Sigmoid colon (tissue), 6 donors: ENCODE measurements at regions not wholly inside any gene's neighbourhood (a gene's known extent, or its start where the extent isn't known, plus 50 kb on each side); places are given as distances from the start of the nearest gene placed in this dataset.

Source experiments
- DNase-seq: peaks from one replicate; pipeline ENCODE4 v3.0.0-alpha.2; 2019
- H3K27ac ChIP-seq, 4 donors: fragments of 200-600 bp; sonication (generic); one replicate each; pipeline ENCODE4 v1.5.1; 2016 to 2019; ENCODE audit warnings: mild to moderate bottlenecking in 1 of 4
- H3K27me3 ChIP-seq, 3 donors: fragments of 200-600 bp; sonication (generic); one replicate each; pipeline ENCODE4 v1.5.1; 2019; ENCODE audit warnings: mild to moderate bottlenecking in 1 of 3
- H3K36me3 ChIP-seq, 4 donors: fragments of 200-600 bp; sonication (generic); one replicate each; pipeline ENCODE4 v1.5.1; 2016 to 2019
- H3K4me1 ChIP-seq, 4 donors: fragments of 200-600 bp; sonication (generic); one replicate each; pipeline ENCODE4 v1.5.1; 2017 to 2019
- H3K4me3 ChIP-seq, 4 donors: fragments of 200-600 bp; sonication (generic); one replicate each; pipeline ENCODE4 v1.5.1; 2017 to 2019; ENCODE audit warnings: mild to moderate bottlenecking in 2 of 4, moderate library complexity in 1 of 4
- H3K9me3 ChIP-seq, 4 donors: fragments of 200-600 bp in 3 of 4; sonication (generic) in 3 of 4; one replicate each; pipeline versions ENCODE4 v1.5.1 to v1.6.1; 2013 to 2019
- CTCF ChIP-seq, 4 experiments: fragments of 450-650 bp in 3 of 4; fragments of 200-600 bp in 1 of 4; IDR thresholded peaks; one replicate each; pipeline ENCODE4 v1.5.1; 2016 to 2019; ENCODE audit warnings: antibody characterized with exemption in 4 of 4, mild to moderate bottlenecking in 3 of 4, moderate library complexity in 2 of 4
- EP300 ChIP-seq, 4 donors: sonication (generic); formaldehyde crosslinking; IDR thresholded peaks; one replicate each; pipeline ENCODE4 v1.6.1; 2017; ENCODE audit warnings: antibody characterized with exemption in 4 of 4
- POLR2A ChIP-seq, 2 donors: fragments of 450-650 bp; IDR thresholded peaks; one replicate each; pipeline ENCODE4 v1.6.1; 2016; ENCODE audit warnings: antibody characterized with exemption in 2 of 2, mild to moderate bottlenecking in 2 of 2, moderate library complexity in 2 of 2
- POLR2AphosphoS5 ChIP-seq, 4 donors: sonication (generic); formaldehyde crosslinking; IDR thresholded peaks; one replicate each; pipeline ENCODE4 v1.6.1; 2017; ENCODE audit warnings: antibody characterized with exemption in 4 of 4
- WGBS, 2 donors: extraction: QIAGEN DNeasy Blood & Tissue Kit; methylation state at CpG; one replicate each; pipeline ENCODE4 v1.1.7; 2013; 5-methylcytosine and 5-hydroxymethylcytosine counted together
- intact Hi-C: fragments of 100-400 bp; cut with DNase I; formaldehyde crosslinking; loops from one replicate; pipeline ENCODE4 v1.15.1; 2023
- donor health status: healthy with polysubstance abuse.
- donor health status: healthy.

GRCh38 chr1:193312432-193312831 lies 126.0 kb upstream of the B3GALT2 start:
- no peak for DNase-seq
- Histone ChIP-seq H3K27me3 (no peaks in the 10 kb centered on the region), H3K9me3 (no peaks in the 10 kb centered on the region), H3K4me3 (no peak overlapping the region), H3K4me1 (no peaks in the 10 kb centered on the region), H3K27ac (no peak overlapping the region), H3K36me3 (no peaks in the 10 kb centered on the region)
- WGBS, 2 donors, result 73 to 84% methylated on average over 4 of the region's 4 CpGs
- intact Hi-C loops, result no loop called here
- no peak for TF ChIP-seq POLR2A (IDR thresholded peaks at IDR 0.05)
- TF ChIP-seq POLR2AphosphoS5 (IDR thresholded peaks at IDR 0.05), result no peak
- TF ChIP-seq CTCF (IDR thresholded peaks at IDR 0.05), result no peak
- TF ChIP-seq EP300 (IDR thresholded peaks at IDR 0.05), result no peak

- no peaks in the 10 kb centered on the region for H3K9me3 ChIP-seq
- H3K27me3 ChIP-seq, result no peaks in the 10 kb centered on the region
- TF ChIP-seq POLR2A (IDR thresholded peaks at IDR 0.05) (no peak), CTCF (IDR thresholded peaks at IDR 0.05) (no peak), EP300 (IDR thresholded peaks at IDR 0.05) (no peak), POLR2AphosphoS5 (IDR thresholded peaks at IDR 0.05) (no peak)
- 20 to 52% methylated on average over 4 of the region's 4 CpGs for WGBS, 2 donors
- intact Hi-C loops, result no loop called here
- no peak for DNase-seq
- H3K4me1 ChIP-seq, result no peaks in the 10 kb centered on the region
- H3K27ac ChIP-seq, result no peak overlapping the region
- no peak overlapping the region for H3K4me3 ChIP-seq
- H3K36me3 ChIP-seq, result no peaks in the 10 kb centered on the region
These were observed 125.0 kb upstream of the B3GALT2 start for GRCh38 chr1:193311226-193311948.

DNA sequence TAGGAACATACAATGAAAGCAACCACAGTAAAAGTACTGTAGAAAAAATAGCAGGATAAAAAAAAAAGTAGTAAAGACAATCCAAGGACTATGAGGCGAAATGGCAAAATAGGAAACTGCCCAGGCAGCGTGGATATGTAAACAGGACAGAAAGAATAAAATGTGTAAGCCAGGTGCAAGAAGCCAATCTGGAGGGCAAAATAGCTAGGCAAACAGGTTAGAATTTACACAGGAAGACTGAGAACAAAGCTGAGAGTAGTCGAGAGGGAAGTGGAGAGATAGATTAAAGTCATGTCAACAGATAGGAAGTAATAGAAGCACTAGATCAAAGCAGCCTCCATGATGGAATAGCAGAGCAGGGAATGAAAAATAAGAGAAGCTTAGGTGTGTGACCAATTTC lies 124.2 kb upstream of the B3GALT2 start:
- no peak for DNase-seq
- no peaks in the 10 kb centered on the region for H3K36me3 ChIP-seq
- intact Hi-C loops, result no loop called here
- TF ChIP-seq CTCF (IDR thresholded peaks at IDR 0.05) (no peak), EP300 (IDR thresholded peaks at IDR 0.05) (no peak)
- H3K4me3 ChIP-seq, result no peak overlapping the region
- no peaks in the 10 kb centered on the region for H3K9me3 ChIP-seq
- no peaks in the 10 kb centered on the region for H3K4me1 ChIP-seq
- WGBS, 2 donors, result 11 to 52% methylated on average over 3 of the region's 3 CpGs
- no peaks in the 10 kb centered on the region for H3K27me3 ChIP-seq
- no peak overlapping the region for H3K27ac ChIP-seq

- Histone ChIP-seq H3K4me1 (no peaks in the 10 kb centered on the region), H3K9me3 (no peaks in the 10 kb centered on the region), H3K27me3 (no peaks in the 10 kb centered on the region), H3K27ac (no peak overlapping the region), H3K36me3 (no peaks in the 10 kb centered on the region), H3K4me3 (no peak overlapping the region)
- DNase-seq, result no peak
- TF ChIP-seq POLR2A (IDR thresholded peaks at IDR 0.05), result no peak
- no peak for TF ChIP-seq CTCF (IDR thresholded peaks at IDR 0.05)
- 19 to 72% methylated on average over 1 of the region's 1 CpG for WGBS, 2 donors
- intact Hi-C loops, result no loop called here
These were observed 123.6 kb upstream of the B3GALT2 start for GRCh38 chr1:193309936-193310475.

DNA sequence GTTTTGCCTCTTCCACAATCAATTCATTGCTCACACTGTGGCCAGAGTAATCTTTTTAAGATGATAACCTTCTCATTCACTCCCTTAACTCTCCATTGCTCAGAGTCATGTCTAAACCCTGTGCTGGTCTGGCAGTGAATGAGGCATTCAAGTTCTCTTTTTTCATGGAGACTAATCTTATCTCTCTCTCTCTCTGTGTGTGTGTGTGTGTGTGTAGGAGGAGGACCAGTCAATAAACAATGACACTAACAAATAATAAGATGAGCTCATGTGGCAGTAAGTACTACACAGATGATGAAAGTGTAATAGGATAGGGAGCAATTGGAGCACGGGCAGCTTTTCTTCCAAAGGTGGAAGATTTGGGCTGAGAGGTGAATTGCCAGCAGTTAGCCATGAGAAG lies 122.0 kb upstream of the B3GALT2 start:
- Histone ChIP-seq H3K27me3 (no peaks in the 10 kb centered on the region), H3K9me3 (no peaks in the 10 kb centered on the region), H3K4me1 (no peaks in the 10 kb centered on the region), H3K36me3 (no peaks in the 10 kb centered on the region), H3K27ac (no peak overlapping the region), H3K4me3 (no peak overlapping the region)
- 84 to 87% methylated on average over 1 of the region's 1 CpG for WGBS, 2 donors
- DNase-seq, result no peak
- intact Hi-C loops, result no loop called here
- TF ChIP-seq EP300 (IDR thresholded peaks at IDR 0.05), result no peak
- TF ChIP-seq POLR2A (IDR thresholded peaks at IDR 0.05), result no peak
- TF ChIP-seq POLR2AphosphoS5 (IDR thresholded peaks at IDR 0.05), result no peak
- no peak for TF ChIP-seq CTCF (IDR thresholded peaks at IDR 0.05)
